ENCODE measurements at regions not wholly inside any gene's neighbourhood (a gene's known extent, or its start where the extent isn't known, plus 50 kb on each side); places are given as distances from the start of the nearest gene placed in this dataset.

DNA sequence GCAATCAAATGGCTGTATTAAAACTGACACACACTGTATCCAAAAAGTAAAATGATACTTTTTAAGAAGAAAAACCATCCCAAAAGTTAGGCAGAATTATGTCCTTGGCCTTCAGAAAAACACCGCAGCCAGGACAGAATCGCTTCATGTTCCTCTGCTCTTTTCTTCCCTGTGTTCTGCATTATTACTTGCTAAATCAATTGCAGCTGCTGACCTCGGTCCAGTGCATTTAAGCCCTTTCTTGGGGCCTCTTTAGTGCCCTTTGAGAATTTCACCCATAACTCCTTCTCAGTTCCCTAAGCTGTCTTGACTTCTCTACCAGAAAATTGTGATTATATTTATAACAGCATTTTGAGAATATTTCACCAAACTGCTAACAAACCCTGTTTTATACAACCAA, 696.9 kb downstream of the PCDH7 start:
- ChIA-PET CTCF (no interaction called here), POLR2A (no interaction called here)

GRCh38 chr4:31422006-31422405, 701.8 kb downstream of the PCDH7 start:
- ChIA-PET CTCF (no interaction called here), POLR2A (no interaction called here)
- no peak for DNase-seq (ENCODE audit: low read depth, low spot score)
- H3K4me3 ChIP-seq (ENCODE audit: low read depth, low read length) = no peak overlapping the region
- TF ChIP-seq CTCF (IDR thresholded peaks at IDR 0.05; ENCODE audit: insufficient read depth, low read length, missing control alignments) = no peak

More for the DNA sequence above, 696.9 kb downstream of the PCDH7 start:
- no peak for TF ChIP-seq CTCF (IDR thresholded peaks at IDR 0.05; ENCODE audit: insufficient read depth, low read length, missing control alignments)
- H3K4me3 ChIP-seq (ENCODE audit: low read depth, low read length) = no peak overlapping the region
- DNase-seq (ENCODE audit: low read depth, low spot score) = no peak

- no peak for TF ChIP-seq CTCF (IDR thresholded peaks at IDR 0.05; ENCODE audit: insufficient read depth, low read length, missing control alignments)
- ChIA-PET CTCF (no interaction called here), POLR2A (no interaction called here)
- H3K4me3 ChIP-seq (ENCODE audit: low read depth, low read length) = no peak overlapping the region
- DNase-seq (ENCODE audit: low read depth, low spot score) = no peak
Measured at GRCh38 chr4:31427691-31428090, 707.5 kb downstream of the PCDH7 start.

DNA sequence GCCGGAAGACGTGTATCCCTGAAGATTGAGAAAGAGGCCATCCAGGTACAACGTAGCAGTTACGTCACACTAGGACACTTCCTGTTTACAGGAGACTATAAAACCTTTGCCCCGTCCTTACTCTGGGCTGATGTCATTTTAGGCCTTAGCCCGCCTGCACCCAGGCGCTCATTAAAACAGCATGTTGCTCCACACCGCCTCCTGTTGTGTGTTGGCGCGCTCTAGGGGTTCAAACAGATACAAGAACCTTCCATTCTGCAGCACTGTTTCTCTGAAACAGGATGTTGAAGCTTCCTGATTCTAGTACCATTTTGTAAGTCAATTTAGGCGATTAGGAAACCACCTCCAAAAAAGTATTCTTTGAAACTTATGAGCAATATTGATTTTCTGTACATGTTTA, 722.1 kb downstream of the PCDH7 start:
- no peak for TF ChIP-seq CTCF (IDR thresholded peaks at IDR 0.05; ENCODE audit: insufficient read depth, low read length, missing control alignments)
- DNase-seq (ENCODE audit: low read depth, low spot score) = no peak
- H3K4me3 ChIP-seq (ENCODE audit: low read depth, low read length) = no peak overlapping the region
- ChIA-PET CTCF (no interaction called here), POLR2A (no interaction called here)

GRCh38 chr4:31445526-31445925, 725.4 kb downstream of the PCDH7 start:
- no peak for DNase-seq (ENCODE audit: low read depth, low spot score)
- H3K4me3 ChIP-seq (ENCODE audit: low read depth, low read length) = no peak overlapping the region
- TF ChIP-seq CTCF (IDR thresholded peaks at IDR 0.05; ENCODE audit: insufficient read depth, low read length, missing control alignments) = no peak
- CTCF ChIA-PET = no interaction called here
- POLR2A ChIA-PET = no interaction called here

DNA sequence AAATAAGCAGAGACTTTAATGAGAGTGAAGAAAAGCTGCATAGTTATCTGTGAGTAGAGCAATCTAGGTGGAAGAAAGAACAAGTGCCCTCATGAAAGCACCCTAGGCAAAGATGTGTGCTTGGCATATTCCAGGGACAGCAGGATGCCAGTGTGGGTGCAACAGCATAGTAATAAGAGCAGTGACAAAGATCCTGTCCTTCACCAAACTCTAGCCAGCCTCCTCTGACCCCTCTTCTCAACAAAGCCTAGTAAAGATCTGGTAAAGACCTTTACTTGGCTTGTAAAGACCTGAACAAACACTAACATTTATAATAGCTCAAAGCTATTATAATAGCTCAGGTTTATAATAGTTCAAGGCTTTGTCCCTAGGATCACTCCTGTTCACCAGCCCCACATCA, 735.4 kb downstream of the PCDH7 start:
- POLR2A ChIA-PET = no interaction called here
- TF ChIP-seq CTCF (IDR thresholded peaks at IDR 0.05; ENCODE audit: insufficient read depth, low read length, missing control alignments) = no peak
- H3K4me3 ChIP-seq (ENCODE audit: low read depth, low read length) = no peak overlapping the region
- CTCF ChIA-PET = no interaction called here
- no peak for DNase-seq (ENCODE audit: low read depth, low spot score)
